ENCODE measurements at regions not wholly inside any gene's neighbourhood (a gene's known extent, or its start where the extent isn't known, plus 50 kb on each side); places are given as distances from the start of the nearest gene placed in this dataset.

DNA sequence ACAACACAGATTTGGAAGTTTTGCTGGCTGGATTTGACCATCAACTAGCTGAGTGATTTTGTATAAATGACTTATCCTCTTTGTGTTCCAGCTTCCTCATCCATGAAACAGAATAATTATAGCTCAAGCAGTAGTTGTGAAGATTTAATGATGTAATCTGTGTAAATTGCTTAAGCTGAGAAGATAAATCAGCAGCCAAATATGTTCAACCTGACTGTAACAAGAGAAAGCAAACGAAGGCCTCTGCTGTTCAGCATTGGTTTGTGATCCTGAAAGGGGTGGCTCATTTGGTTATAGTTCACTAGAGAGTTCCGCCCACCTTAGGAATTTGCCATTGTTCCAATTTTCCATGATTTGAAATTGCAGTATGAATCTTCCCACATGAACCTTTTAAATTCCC is 75.7 kb upstream of the CCDC112 start:
- DNase-seq: no peak

DNA sequence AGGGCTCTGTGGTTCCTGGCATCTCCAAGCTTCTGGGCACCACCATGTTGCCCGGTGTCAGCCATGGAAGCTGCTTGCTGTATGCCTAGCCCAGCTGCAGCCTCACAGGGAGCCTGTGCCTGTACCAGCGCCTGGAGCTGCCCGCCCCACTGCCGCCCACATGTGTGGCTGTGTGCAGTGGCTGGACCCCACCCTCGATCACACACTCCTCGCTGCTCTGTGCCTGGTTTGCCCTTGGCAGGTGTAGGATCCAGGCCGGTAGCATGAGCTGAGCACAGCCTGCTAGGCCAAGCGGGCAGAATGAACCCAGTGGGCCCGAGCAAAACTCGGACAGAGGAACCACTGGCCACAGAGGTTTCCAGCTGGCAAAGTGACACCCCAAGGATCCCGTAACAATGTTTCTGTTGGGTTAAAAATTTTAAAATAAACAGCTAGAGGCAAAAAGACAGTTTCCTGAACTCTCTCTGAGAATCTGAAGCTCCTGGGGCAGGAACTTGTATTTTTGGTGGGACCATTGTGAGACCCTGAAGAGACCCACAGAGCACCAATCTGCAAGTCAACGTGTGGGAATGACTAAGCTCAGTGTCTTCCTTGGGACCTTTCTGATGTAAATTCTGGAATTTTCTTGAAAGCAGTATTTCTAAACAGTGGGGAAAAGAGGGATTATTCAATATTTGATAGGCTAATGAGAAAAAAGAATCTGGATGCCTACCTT is 73.1 kb upstream of the CCDC112 start:
- DNase-seq: no peak

DNA sequence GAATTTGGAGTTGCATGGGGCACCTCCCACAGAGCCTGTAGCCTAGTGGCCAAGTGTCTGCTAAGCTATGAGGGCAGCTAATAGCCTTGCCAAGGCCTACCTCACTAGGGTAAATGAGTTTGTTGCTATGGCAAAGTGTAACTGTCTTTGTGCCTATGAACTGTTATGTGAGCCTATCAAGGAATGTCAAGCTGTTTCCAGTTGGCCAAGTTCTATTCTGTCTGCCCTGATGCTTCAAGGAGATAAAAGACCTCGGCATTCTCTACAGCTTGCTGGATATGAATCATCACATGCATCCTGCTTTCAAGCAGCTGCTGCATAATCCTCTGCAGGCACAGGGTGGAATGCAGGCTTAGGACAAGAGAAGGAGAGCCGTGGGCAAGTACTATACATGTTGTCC is 69.8 kb upstream of the CCDC112 start:
- no peak for DNase-seq

DNA sequence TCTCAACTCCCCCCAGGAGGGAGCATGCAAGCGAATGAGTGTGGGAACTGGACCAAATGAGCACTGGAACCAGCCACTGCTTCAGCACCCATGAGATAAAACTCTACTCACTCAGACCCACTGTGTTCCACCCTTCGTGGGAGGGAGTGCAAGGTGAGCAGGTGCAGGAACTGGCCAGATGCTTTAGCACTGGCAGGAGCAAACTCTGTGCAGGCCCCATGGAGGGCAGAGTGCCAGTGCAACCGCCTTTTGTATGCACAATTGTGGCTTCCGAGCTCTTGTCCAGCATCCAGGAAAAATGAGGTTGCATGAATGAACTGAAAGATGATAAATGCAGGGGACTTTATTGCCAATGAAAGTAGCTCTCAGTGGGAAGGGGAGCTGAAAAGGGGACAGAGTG is 67.4 kb upstream of the CCDC112 start:
- no peak for DNase-seq

DNA sequence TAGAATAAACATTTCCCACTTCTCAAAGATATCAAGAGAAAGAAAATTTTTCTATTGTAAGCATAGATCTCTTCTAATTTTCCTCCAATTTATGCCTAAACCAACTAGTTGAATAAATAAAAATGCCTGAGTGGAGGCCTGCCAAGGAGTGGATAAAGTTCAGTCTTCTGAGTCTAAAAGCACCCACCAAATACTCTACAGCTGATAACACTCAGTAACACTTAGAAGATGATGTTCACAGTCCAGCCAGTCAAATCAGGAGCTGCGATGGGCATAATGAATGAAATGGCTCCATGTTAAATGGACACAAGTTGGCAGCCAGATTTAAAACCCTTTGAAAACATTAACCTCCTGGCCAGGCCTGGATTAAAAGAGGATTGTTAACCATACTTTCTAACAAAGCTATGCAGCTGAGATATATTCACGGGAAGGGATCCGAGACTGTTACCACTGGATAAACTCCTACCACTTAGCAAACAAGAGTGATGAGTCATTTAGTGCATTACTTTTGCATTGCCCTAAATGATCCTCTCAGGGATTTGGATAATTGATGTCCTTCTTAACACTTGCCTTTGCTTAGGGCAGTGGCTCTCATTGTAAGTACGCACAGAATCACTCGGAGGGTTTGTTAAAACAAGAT is 63.7 kb upstream of the CCDC112 start:
- DNase-seq: no peak

DNA sequence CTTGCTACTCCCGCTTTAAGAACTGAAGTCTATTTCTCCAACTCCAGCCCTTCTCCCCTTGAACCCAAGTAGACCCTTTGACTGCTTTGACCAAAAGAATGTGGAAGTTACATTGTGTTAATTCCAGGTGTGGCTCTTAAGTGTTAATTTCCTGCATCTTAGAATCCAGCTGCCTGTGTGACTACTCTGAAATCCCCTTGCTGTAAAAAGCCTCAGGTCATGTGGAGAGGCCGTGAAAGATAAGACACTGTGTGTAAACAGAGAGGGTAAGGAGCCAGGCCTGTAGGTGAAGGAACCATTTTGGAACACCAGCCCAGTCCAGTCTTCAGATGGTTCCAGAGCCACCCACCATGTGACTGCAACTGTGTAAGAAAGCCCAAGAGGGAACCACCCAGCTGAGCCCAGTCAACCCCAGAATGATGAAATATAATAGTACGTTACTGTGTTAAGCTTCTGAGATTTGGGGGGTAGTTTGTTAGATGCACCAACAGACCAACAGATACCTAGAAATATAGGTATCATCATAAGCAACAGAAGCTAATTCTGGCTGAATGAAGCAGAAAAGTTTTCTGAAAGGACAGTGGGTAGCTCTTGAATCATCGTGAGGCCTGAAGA is 59.4 kb upstream of the CCDC112 start:
- no peak for DNase-seq

DNA sequence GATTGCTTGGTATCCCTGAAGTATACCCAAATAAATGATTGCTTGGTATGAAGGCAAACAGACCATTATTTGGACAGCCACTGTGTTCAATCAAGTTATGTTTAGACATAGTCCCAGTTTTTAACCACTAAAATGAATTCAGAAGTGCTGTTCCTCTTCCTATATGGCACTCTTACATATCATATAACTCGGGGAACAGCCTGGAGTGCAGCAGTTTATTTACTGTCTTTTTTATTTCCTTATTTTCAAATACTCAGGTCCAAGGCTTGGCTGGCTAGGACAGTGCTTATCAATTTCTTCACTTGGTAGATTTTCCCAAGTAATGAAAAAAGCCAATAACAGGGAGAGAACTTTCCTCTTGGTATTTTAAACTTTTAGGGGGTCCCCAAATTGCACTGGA is 58.6 kb upstream of the CCDC112 start:
- DNase-seq: no peak

DNA sequence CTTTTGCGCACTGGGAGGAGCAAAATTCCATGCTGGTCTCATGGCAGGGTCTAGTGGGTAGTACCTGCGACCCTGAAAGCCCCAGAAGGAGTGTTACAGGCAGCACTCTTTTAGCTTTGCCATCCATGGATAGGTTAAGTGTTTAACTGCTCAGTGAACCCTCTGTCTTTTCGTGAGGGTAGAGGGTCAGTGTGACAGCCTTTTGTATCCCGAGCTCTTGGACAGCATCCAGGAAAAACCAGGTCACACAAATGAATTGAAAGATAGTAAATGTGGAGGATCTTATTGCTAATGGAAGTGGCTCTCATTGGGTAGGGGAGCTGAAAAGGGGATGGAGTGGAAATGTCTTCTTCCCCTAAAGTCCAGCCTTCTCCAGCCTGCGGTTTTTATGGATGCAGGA is 57.8 kb upstream of the CCDC112 start:
- DNase-seq: no peak

DNA sequence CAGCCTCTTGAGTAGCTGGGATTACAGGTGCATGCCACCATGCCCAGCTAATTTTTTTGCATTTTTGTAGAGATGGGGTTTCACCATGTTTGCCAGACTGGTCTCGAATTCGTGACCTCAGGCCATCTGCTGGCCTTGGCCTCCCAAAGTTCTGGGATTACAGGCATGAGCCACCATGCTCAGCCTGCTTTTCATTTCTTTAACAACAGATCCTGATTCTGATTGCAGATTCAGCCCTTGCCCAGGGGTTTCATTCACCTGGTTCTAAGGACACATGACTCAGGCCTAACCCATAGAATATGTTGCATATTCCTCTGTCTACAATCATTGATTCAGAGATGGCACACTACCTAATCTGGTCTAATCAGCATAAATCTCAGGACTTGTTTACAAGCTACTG is 56.1 kb upstream of the CCDC112 start:
- DNase-seq: no peak

DNA sequence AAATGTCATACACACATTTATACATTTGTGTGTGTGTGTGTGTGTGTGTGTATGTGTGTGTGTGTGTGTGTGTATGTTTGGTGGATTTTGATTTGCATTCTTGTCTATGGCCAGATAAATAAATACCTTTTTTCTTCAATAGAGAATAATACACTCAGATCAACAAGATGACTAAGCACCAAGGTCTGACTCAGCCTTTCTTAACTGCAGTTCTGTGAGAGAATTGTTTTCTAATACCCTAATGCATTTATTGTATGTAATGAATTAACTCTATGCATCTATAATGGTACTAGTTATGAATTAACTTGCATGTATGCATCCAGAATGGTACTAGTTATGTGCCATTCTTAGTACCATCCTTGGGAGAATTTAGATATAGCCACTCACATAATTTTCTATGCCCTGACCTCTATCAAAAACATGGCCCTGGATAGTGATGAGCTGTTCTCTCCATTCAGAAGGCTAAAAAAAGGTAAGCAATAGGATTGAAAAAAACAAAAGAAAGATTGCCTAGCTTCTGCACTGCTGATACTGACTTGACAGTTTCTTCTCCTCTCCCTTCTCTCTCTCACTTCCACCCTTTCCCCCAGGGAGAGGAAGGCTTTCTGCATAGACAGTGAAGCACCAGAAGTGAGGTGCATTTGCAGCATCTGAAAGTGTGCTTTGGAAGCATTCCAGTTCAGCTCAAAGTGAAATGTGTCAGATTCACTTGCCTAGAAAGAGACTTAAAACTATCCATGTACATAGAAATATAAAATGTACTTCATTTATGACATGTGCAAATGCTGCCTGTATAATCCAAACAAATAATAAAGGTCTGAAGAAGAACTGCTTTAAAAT is 55.1 kb upstream of the CCDC112 start:
- DNase-seq: no peak

DNA sequence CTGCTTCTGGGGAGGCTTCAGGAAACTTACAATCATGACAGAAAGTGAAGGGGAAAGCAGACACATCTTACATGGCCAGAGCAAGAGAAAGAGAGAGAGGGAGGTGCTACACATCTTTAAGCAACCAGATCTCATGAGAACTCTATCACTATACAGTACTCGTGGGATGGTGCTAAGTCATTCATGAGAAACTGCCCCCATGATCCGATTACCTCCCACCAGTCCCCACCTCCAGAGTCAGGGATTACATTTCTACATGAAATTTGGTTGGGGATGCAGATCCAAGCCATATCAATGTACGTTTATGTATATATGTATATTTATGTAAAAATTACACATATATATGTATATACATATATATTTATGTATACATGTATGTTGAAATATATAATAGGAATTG is 54.4 kb upstream of the CCDC112 start:
- no peak for DNase-seq

DNA sequence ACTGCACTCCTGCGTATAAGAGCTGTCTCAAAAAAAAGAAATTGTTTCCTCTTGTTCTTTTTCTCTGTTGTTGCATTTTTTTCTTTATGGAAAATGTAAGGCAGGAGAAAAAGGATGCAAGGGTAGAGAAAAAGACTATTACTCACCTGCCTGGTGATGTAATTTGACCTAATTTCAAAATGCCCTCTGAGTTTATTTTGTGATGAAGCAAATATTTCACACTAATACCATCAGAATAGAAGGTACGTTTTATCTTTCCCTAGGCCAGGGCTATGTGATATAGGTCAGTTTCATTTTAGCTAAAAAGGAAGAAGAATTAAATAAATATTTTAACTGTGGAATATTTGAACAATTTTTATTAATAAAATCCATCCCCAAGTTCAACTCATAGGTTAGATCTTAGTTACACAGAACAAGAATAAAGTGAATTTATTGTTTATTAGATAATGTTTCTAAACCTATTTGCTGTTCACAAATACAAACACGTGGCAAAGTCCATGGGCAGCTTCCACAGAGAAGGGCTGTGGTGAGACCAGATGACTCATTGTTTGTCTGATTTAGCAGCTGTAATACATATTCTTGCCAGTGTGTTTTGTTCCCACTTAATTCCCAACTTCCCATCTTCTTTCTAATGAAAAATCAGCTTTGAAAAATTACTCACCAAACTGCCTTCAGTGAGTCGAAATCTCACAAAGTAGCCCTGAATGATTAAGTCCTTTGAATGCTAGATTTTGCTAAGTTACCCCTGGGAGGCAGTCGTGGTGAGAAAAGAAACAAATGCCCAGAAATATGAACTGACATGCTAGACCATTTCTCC is 52.8 kb upstream of the CCDC112 start:
- no peak for DNase-seq

DNA sequence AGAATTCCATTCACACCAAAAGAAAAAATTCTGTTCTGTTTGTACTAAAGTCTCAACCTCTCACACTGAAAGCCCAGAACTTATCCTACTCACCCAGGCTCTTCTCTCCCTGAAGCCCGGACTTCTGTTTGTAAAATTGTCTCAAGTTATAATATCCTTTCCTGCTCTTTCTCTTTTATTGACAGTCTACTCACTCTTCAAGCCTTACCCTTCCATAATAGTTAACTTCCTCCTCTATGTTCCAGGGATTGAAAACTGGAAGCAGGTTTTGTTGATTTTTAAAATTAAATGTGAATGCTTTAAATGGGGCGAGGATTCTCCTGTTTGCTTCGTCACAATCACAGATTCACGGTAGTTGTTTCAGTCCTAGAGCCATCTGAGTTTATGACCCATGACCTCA is 51.7 kb upstream of the CCDC112 start:
- DNase-seq: no peak

Data from stimulated activated CD4-positive, alpha-beta T cell treated with anti-CD3 and anti-CD28 coated beads, Interleukin-1b, Interleukin-23, amount 100 ng/mL, for 48 hours (primary cell).